Activated CD4-positive, alpha-beta memory T cell treated with anti-CD3 and anti-CD28 coated beads for 36 hours (primary cell): ENCODE measurements at regions not wholly inside any gene's neighbourhood (a gene's known extent, or its start where the extent isn't known, plus 50 kb on each side); places are given as distances from the start of the nearest gene placed in this dataset.
"Not testable (repeated sequence)": the region's sequence is repeated elsewhere in the genome, so short reads cannot be mapped to it uniquely, and the experiment has no call there.

Experiments
- CTCF ChIA-PET: fragments of 350-600 bp; sonication (Branson Sonifier 250); formaldehyde crosslinking; loops from one replicate; lab custom pipeline; 2021; ENCODE audit warnings: antibody characterized with exemption, inconsistent platforms; lab: Charles Lee
- POLR2A ChIA-PET: fragments of 350-600 bp; sonication (Branson Sonifier 250); formaldehyde crosslinking; loops from one replicate; lab custom pipeline; 2021; ENCODE audit warnings: antibody characterized with exemption; lab: Charles Lee
- DNase-seq: peaks from one replicate; pipeline ENCODE4 v3.0.0-alpha.2; 2020
- H3K27ac Mint-ChIP-seq: one replicate; pipeline ENCODE4 v1.8.0; 2021; ENCODE audit warnings: mixed read lengths
- H3K27me3 Mint-ChIP-seq: one replicate; pipeline ENCODE4 v1.8.0; 2021; ENCODE audit warnings: mixed read lengths
- H3K36me3 Mint-ChIP-seq: one replicate; pipeline ENCODE4 v1.8.0; 2021; ENCODE audit warnings: mixed read lengths
- H3K4me1 Mint-ChIP-seq: one replicate; pipeline ENCODE4 v1.8.0; 2021; ENCODE audit warnings: low read depth, mixed read lengths
- H3K4me3 Mint-ChIP-seq: one replicate; pipeline ENCODE4 v1.8.0; 2021; ENCODE audit warnings: mild to moderate bottlenecking, mixed read lengths
- H3K9me3 Mint-ChIP-seq: one replicate; pipeline ENCODE4 v1.8.0; 2021; ENCODE audit warnings: mixed read lengths
- intact Hi-C: fragments of 100-400 bp; cut with micrococcal nuclease; formaldehyde crosslinking; loops from one replicate; pipeline ENCODE4 v1.15.1; 2023

GRCh38 chr18:79587779-79588635 is 91.6 kb upstream of the CTDP1 start:
- Mint-ChIP-seq H3K36me3 (no peaks in the 10 kb centered on the region), H3K27me3 (no peaks in the 10 kb centered on the region), H3K4me1 (no peaks in the 10 kb centered on the region), H3K4me3 (no peak overlapping the region), H3K27ac (no peak overlapping the region), H3K9me3 (no peaks in the 10 kb centered on the region)
- CTCF ChIA-PET = no interaction called here
- POLR2A ChIA-PET = no interaction called here
- DNase-seq = no peak
- intact Hi-C loops = no loop called here

GRCh38 chr18:79588636-79589481 is 90.7 kb upstream of the CTDP1 start:
- no peaks in the 10 kb centered on the region for H3K9me3 Mint-ChIP-seq
- no peak overlapping the region for H3K4me3 Mint-ChIP-seq
- no peak overlapping the region for H3K27ac Mint-ChIP-seq
- no peaks in the 10 kb centered on the region for H3K36me3 Mint-ChIP-seq
- H3K4me1 Mint-ChIP-seq = no peaks in the 10 kb centered on the region
- intact Hi-C loops = no loop called here
- H3K27me3 Mint-ChIP-seq = no peaks in the 10 kb centered on the region
- ChIA-PET POLR2A (no interaction called here), CTCF (no interaction called here)
- DNase-seq = no peak

GRCh38 chr18:79589601-79590091 is 90.0 kb upstream of the CTDP1 start:
- Mint-ChIP-seq H3K27me3 (no peaks in the 10 kb centered on the region), H3K27ac (no peak overlapping the region), H3K4me3 (no peak overlapping the region), H3K9me3 (no peaks in the 10 kb centered on the region), H3K4me1 (no peaks in the 10 kb centered on the region), H3K36me3 (no peaks in the 10 kb centered on the region)
- CTCF ChIA-PET = no interaction called here
- POLR2A ChIA-PET = no interaction called here
- DNase-seq = no peak
- intact Hi-C loops = no loop called here

- no peaks in the 10 kb centered on the region for H3K9me3 Mint-ChIP-seq
- H3K36me3 Mint-ChIP-seq = no peaks in the 10 kb centered on the region
- no peaks in the 10 kb centered on the region for H3K4me1 Mint-ChIP-seq
- H3K4me3 Mint-ChIP-seq = no peak overlapping the region
- no peaks in the 10 kb centered on the region for H3K27me3 Mint-ChIP-seq
- intact Hi-C loops = no loop called here
- CTCF ChIA-PET = no interaction called here
- POLR2A ChIA-PET = no interaction called here
- no peak overlapping the region for H3K27ac Mint-ChIP-seq
- no peak for DNase-seq
These were observed 89.2 kb upstream of the CTDP1 start for GRCh38 chr18:79590191-79591031.

- intact Hi-C loops = no loop called here
- no peak for DNase-seq
- Mint-ChIP-seq H3K36me3 (no peaks in the 10 kb centered on the region), H3K9me3 (no peaks in the 10 kb centered on the region), H3K27ac (no peak overlapping the region), H3K4me3 (no peak overlapping the region), H3K4me1 (no peaks in the 10 kb centered on the region), H3K27me3 (no peaks in the 10 kb centered on the region)
- CTCF ChIA-PET = no interaction called here
- POLR2A ChIA-PET = no interaction called here
These were observed 88.6 kb upstream of the CTDP1 start for GRCh38 chr18:79591032-79591308.

- H3K27ac Mint-ChIP-seq, intact Hi-C loops, POLR2A ChIA-PET, DNase-seq, H3K36me3 Mint-ChIP-seq, H3K4me1 Mint-ChIP-seq, H3K9me3 Mint-ChIP-seq, CTCF ChIA-PET, H3K4me3 Mint-ChIP-seq, H3K27me3 Mint-ChIP-seq: not testable (repeated sequence)
These were observed 86.9 kb upstream of the CTDP1 start for GRCh38 chr18:79592684-79593083.

GRCh38 chr18:79595876-79596374 is 83.7 kb upstream of the CTDP1 start:
- Mint-ChIP-seq H3K9me3 (no peaks in the 10 kb centered on the region), H3K4me1 (no peaks in the 10 kb centered on the region), H3K4me3 (no peak overlapping the region), H3K27me3 (peaks cover 4% of the 10 kb centered on the region), H3K27ac (no peak overlapping the region), H3K36me3 (no peaks in the 10 kb centered on the region)
- ChIA-PET CTCF (no interaction called here), POLR2A (no interaction called here)
- intact Hi-C loops = no loop called here
- no peak for DNase-seq

- intact Hi-C loops = no loop called here
These were observed 83.0 kb upstream of the CTDP1 start for GRCh38 chr18:79596446-79597175.

GRCh38 chr18:79597176-79597830 is 82.3 kb upstream of the CTDP1 start:
- DNase-seq = no peak
- intact Hi-C loops = no loop called here
- no peak overlapping the region for H3K4me3 Mint-ChIP-seq
- no peak overlapping the region for H3K27ac Mint-ChIP-seq
- H3K36me3 Mint-ChIP-seq = no peaks in the 10 kb centered on the region
- ChIA-PET POLR2A (no interaction called here), CTCF (no interaction called here)
- no peaks in the 10 kb centered on the region for H3K4me1 Mint-ChIP-seq
- no peaks in the 10 kb centered on the region for H3K9me3 Mint-ChIP-seq
- peaks cover 4% of the 10 kb centered on the region for H3K27me3 Mint-ChIP-seq

More at GRCh38 chr18:79596446-79597175, 83.0 kb upstream of the CTDP1 start:
- H3K4me1 Mint-ChIP-seq = no peaks in the 10 kb centered on the region
- peaks cover 4% of the 10 kb centered on the region for H3K27me3 Mint-ChIP-seq
- DNase-seq = no peak
- H3K36me3 Mint-ChIP-seq = no peaks in the 10 kb centered on the region
- no peaks in the 10 kb centered on the region for H3K9me3 Mint-ChIP-seq
- CTCF ChIA-PET = no interaction called here
- no peak overlapping the region for H3K27ac Mint-ChIP-seq
- H3K4me3 Mint-ChIP-seq = no peak overlapping the region
- POLR2A ChIA-PET = no interaction called here

- Mint-ChIP-seq H3K27me3 (peaks cover 4% of the 10 kb centered on the region), H3K36me3 (no peaks in the 10 kb centered on the region), H3K4me1 (no peaks in the 10 kb centered on the region), H3K27ac (no peak overlapping the region), H3K9me3 (no peaks in the 10 kb centered on the region), H3K4me3 (no peak overlapping the region)
- ChIA-PET CTCF (no interaction called here), POLR2A (no interaction called here)
- no peak for DNase-seq
- intact Hi-C loops = no loop called here
These were observed 81.6 kb upstream of the CTDP1 start for GRCh38 chr18:79597831-79598632.
